Mesendoderm (in vitro differentiated cells): ENCODE measurements at regions not wholly inside any gene's neighbourhood (a gene's known extent, or its start where the extent isn't known, plus 50 kb on each side); places are given as distances from the start of the nearest gene placed in this dataset.
A peak's percentile ranks its signal among the peaks of the same experiment; 100 is the strongest.

Source experiments
- DNase-seq: peaks from one replicate; pipeline ENCODE4 v3.0.0; 2013
- H2AK5ac ChIP-seq: 2 replicates; pipeline ENCODE4 v1.6.1; 2013; ENCODE audit warnings: low read length, inconsistent platforms
- H2BK120ac ChIP-seq: 2 replicates; pipeline ENCODE4 v1.6.1; 2013; ENCODE audit warnings: low read depth, mild to moderate bottlenecking, low read length, moderate library complexity, mixed read lengths
- H2BK15ac ChIP-seq: replicated peaks from 2 replicates; pipeline ENCODE4 v1.6.1; 2013; ENCODE audit warnings: low read depth, mild to moderate bottlenecking, moderate library complexity
- H2BK5ac ChIP-seq: 2 replicates; pipeline ENCODE4 v1.6.1; 2013; ENCODE audit warnings: low read length, inconsistent platforms
- H3K18ac ChIP-seq: 2 replicates; pipeline ENCODE4 v1.6.1; 2013; ENCODE audit warnings: mild to moderate bottlenecking, low read length, mixed read lengths
- H3K23ac ChIP-seq: one replicate; pipeline ENCODE4 v1.6.1; 2013; ENCODE audit warnings: low read length
- H3K27ac ChIP-seq: 2 replicates; pipeline ENCODE4 v1.5.1; 2013; ENCODE audit warnings: low read depth, mild to moderate bottlenecking, inconsistent platforms, low read length, moderate library complexity
- H3K27me3 ChIP-seq: 2 replicates; pipeline ENCODE4 v1.6.1; 2013; ENCODE audit warnings: low read length, control low read depth, mild to moderate bottlenecking, inconsistent platforms; ENCODE audit not compliant: insufficient read depth, poor library complexity
- H3K36me3 ChIP-seq: 2 replicates; pipeline ENCODE4 v1.6.1; 2013; ENCODE audit warnings: low read length, inconsistent platforms; ENCODE audit not compliant: control insufficient read depth, insufficient read depth
- H3K4ac ChIP-seq: one replicate; pipeline ENCODE4 v1.6.1; 2013; ENCODE audit warnings: low read depth, mild to moderate bottlenecking, low read length, moderate library complexity
- H3K4me1 ChIP-seq: 2 replicates; pipeline ENCODE4 v1.6.1; 2013; ENCODE audit warnings: low read depth, low read length, inconsistent platforms; ENCODE audit not compliant: control insufficient read depth
- H3K4me2 ChIP-seq: 2 replicates; pipeline ENCODE4 v1.6.1; 2013; ENCODE audit warnings: low read length
- H3K4me3 ChIP-seq: 2 replicates; pipeline ENCODE4 v1.5.1; 2013; ENCODE audit warnings: mild to moderate bottlenecking, low read length
- H3K56ac ChIP-seq: one replicate; pipeline ENCODE4 v1.6.1; 2013; ENCODE audit warnings: low read length
- H3K79me1 ChIP-seq: 2 replicates; pipeline ENCODE4 v1.6.1; 2013; ENCODE audit warnings: low read length, inconsistent platforms
- H3K79me2 ChIP-seq: 2 replicates; pipeline ENCODE4 v1.6.1; 2013; ENCODE audit warnings: mild to moderate bottlenecking, low read length; ENCODE audit not compliant: control insufficient read depth, insufficient read depth
- H3K9ac ChIP-seq: 2 replicates; pipeline ENCODE4 v1.6.1; 2013; ENCODE audit warnings: low read length, inconsistent platforms
- H4K5ac ChIP-seq: one replicate; pipeline ENCODE4 v1.6.1; 2013; ENCODE audit warnings: low read length
- H4K8ac ChIP-seq: one replicate; pipeline ENCODE4 v1.6.1; 2013; ENCODE audit warnings: low read depth, mild to moderate bottlenecking, control low read depth, low read length, moderate library complexity
- WGBS: extraction: QIAGEN DNeasy Blood & Tissue Kit; methylation state at CpG from one replicate; pipeline ENCODE4 v1.1.7; 2013; ENCODE audit warnings: low lambda C conversion rate, missing lambda C conversion rate; ENCODE audit not compliant: insufficient coverage; ENCODE audit errors: extremely low coverage; 5-methylcytosine and 5-hydroxymethylcytosine counted together

DNA sequence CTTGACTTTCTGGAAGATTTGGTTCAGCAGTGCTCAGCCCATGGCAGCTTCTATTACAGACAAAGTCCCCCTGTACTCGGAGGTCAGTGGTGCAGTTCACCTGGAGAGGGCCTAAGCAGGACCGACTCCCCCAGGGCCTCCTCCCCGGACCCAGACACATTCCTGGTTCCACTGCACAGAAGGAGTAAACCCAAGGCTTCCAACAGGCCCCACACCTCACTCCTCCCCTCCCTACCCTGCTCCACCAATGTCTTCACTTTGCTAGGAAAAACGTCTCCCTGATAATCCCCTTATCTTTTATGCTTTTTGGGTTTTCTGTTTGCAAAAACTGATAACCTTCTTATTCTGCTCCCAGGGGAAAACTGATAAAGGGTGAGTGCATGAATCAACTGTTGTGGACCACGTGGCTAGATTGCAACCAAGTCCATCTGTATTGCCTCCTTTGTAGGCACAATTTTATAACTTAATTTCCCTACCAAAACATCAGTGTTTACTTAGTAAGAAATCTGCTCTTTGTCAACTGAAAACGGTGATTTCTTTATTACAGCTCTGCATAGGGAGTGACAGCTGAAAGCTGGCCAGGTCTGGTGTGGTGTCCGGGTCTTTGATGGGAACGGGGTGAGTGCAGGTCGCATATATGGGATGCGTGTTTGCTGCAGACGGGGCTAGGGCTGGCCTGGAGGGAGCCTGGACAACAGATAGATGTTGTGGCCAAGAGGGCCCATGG, 202.5 kb downstream of the GLI2 start:
- Histone ChIP-seq H3K23ac (peak overlapping the region; percentile 7), H3K4me3 (no peak overlapping the region), H3K9ac (no peak overlapping the region), H2BK5ac (peak overlapping the region; percentile 94), H4K5ac (peak overlapping the region; percentile 66), H3K4me1 (peaks cover 22% of the 10 kb centered on the region), H3K27me3 (no peaks in the 10 kb centered on the region), H3K79me2 (no peaks in the 10 kb centered on the region), H3K27ac (peak overlapping the region; percentile 29), H2BK15ac (no peak overlapping the region), H3K4me2 (no peak overlapping the region), H3K56ac (peak overlapping the region; percentile 81), H4K8ac (no peak overlapping the region), H3K79me1 (peaks cover 9% of the 10 kb centered on the region), H2AK5ac (peak overlapping the region; percentile 88), H3K36me3 (no peaks in the 10 kb centered on the region), H3K18ac (peak overlapping the region; percentile 63), H2BK120ac (no peak overlapping the region), H3K4ac (peak overlapping the region; percentile 85)
- peak; percentile 79 for DNase-seq
- no CpG with 5 or more reads among the region's 11 CpGs for WGBS

- no peaks in the 10 kb centered on the region for H3K27me3 ChIP-seq
- H2BK120ac ChIP-seq: no peak overlapping the region
- no peak overlapping the region for H3K4ac ChIP-seq
- H3K79me2 ChIP-seq: no peaks in the 10 kb centered on the region
- H3K23ac ChIP-seq: no peak overlapping the region
- DNase-seq: peak; percentile 85
- H3K4me1 ChIP-seq: peaks cover 19% of the 10 kb centered on the region
- no peak overlapping the region for H4K5ac ChIP-seq
- H3K36me3 ChIP-seq: no peaks in the 10 kb centered on the region
- H3K4me3 ChIP-seq: no peak overlapping the region
- no peak overlapping the region for H2BK15ac ChIP-seq
- no peak overlapping the region for H3K4me2 ChIP-seq
- H3K79me1 ChIP-seq: peaks cover 9% of the 10 kb centered on the region
- peak overlapping the region; percentile 50 for H3K56ac ChIP-seq
- no peak overlapping the region for H3K18ac ChIP-seq
- no peak overlapping the region for H3K9ac ChIP-seq
- peak overlapping the region; percentile 43 for H2BK5ac ChIP-seq
- no peak overlapping the region for H4K8ac ChIP-seq
- no peak overlapping the region for H3K27ac ChIP-seq
- no CpG with 5 or more reads among the region's 9 CpGs for whole genome bisulfite sequencing
- peak overlapping the region; percentile 43 for H2AK5ac ChIP-seq
Observed at GRCh38 chr2:120939595-120940318, 204.1 kb downstream of the GLI2 start.

DNA sequence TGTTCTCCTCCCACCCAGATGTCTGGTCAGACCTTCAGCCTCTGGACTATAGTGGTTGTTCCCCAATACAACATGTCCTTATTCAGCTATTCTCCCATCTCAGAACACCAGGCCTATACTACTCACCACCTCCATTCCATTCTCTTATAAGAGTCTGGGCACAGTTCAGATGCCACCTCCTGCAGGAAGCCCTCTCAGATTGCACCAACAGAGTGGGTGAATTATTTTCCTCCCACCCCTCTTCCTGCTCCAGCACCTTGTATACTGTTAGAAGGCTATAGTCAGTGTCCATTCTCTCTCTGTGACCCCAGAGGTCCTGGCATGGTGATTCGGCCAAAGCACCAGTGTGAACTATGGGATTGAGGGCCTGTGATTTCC, 204.6 kb downstream of the GLI2 start:
- Histone ChIP-seq H3K4ac (no peak overlapping the region), H3K27ac (no peak overlapping the region), H3K79me2 (no peaks in the 10 kb centered on the region), H3K56ac (peak overlapping the region; percentile 50), H3K23ac (no peak overlapping the region), H2BK15ac (no peak overlapping the region), H3K4me2 (no peak overlapping the region), H2BK120ac (no peak overlapping the region), H2AK5ac (peak overlapping the region; percentile 43), H3K9ac (no peak overlapping the region), H2BK5ac (peak overlapping the region; percentile 49), H3K18ac (no peak overlapping the region), H4K8ac (no peak overlapping the region), H3K79me1 (peaks cover 8% of the 10 kb centered on the region), H3K36me3 (no peaks in the 10 kb centered on the region), H3K27me3 (no peaks in the 10 kb centered on the region), H3K4me3 (no peak overlapping the region), H4K5ac (no peak overlapping the region), H3K4me1 (peaks cover 19% of the 10 kb centered on the region)
- WGBS: no CpG with 5 or more reads among the region's 1 CpG
- DNase-seq: no peak

- Histone ChIP-seq H3K9ac (no peak overlapping the region), H4K8ac (no peak overlapping the region), H3K27ac (no peak overlapping the region), H3K4ac (no peak overlapping the region), H4K5ac (no peak overlapping the region), H2AK5ac (no peak overlapping the region), H3K27me3 (no peaks in the 10 kb centered on the region), H3K79me1 (peaks cover 8% of the 10 kb centered on the region), H3K23ac (no peak overlapping the region), H3K79me2 (no peaks in the 10 kb centered on the region), H2BK15ac (no peak overlapping the region), H3K4me2 (no peak overlapping the region), H2BK5ac (peak overlapping the region; percentile 49), H3K56ac (peak overlapping the region; percentile 50), H3K36me3 (no peaks in the 10 kb centered on the region), H3K18ac (no peak overlapping the region), H2BK120ac (no peak overlapping the region), H3K4me1 (peaks cover 19% of the 10 kb centered on the region), H3K4me3 (no peak overlapping the region)
- no CpG with 5 or more reads among the region's 9 CpGs for WGBS
- no peak for DNase-seq
Observed at GRCh38 chr2:120940726-120941256, 205.1 kb downstream of the GLI2 start.

GRCh38 chr2:120941571-120942120, 206.0 kb downstream of the GLI2 start:
- no peak overlapping the region for H3K4me3 ChIP-seq
- H3K4me1 ChIP-seq: peaks cover 19% of the 10 kb centered on the region
- no peak overlapping the region for H3K27ac ChIP-seq
- no peak overlapping the region for H2AK5ac ChIP-seq
- no peak overlapping the region for H3K18ac ChIP-seq
- no peak overlapping the region for H4K5ac ChIP-seq
- no peak overlapping the region for H3K9ac ChIP-seq
- H3K4me2 ChIP-seq: no peak overlapping the region
- peaks cover 8% of the 10 kb centered on the region for H3K79me1 ChIP-seq
- no peak overlapping the region for H3K4ac ChIP-seq
- no peak overlapping the region for H2BK120ac ChIP-seq
- no peak overlapping the region for H3K23ac ChIP-seq
- no peaks in the 10 kb centered on the region for H3K27me3 ChIP-seq
- no CpG with 5 or more reads among the region's 11 CpGs for WGBS
- H2BK15ac ChIP-seq: no peak overlapping the region
- H4K8ac ChIP-seq: no peak overlapping the region
- no peaks in the 10 kb centered on the region for H3K36me3 ChIP-seq
- no peak overlapping the region for H2BK5ac ChIP-seq
- H3K56ac ChIP-seq: no peak overlapping the region
- no peak for DNase-seq
- H3K79me2 ChIP-seq: no peaks in the 10 kb centered on the region
